Gastroesophageal sphincter (tissue), 4 donors: ENCODE measurements at regions not wholly inside any gene's neighbourhood (a gene's known extent, or its start where the extent isn't known, plus 50 kb on each side); places are given as distances from the start of the nearest gene placed in this dataset.

ENCODE experiments used
- ATAC-seq: fragments of 150-250 bp; one replicate; pipeline ENCODE4 v1.9.1; 2016; ENCODE audit warnings: mild to moderate bottlenecking, moderate library complexity
- H3K27ac ChIP-seq, 4 donors: fragments of 200-600 bp; sonication (generic) in 3 of 4; 1 replicate in 3 of 4; 2 replicates in 1 of 4; pipeline ENCODE4 v1.5.1; 2016 to 2019
- H3K27me3 ChIP-seq: fragments of 200-600 bp; sonication (generic); one replicate; pipeline ENCODE4 v1.5.1; 2019
- H3K36me3 ChIP-seq, 2 donors: fragments of 200-600 bp; sonication (generic); one replicate each; pipeline ENCODE4 v1.5.1; 2019; ENCODE audit warnings: control low read depth in 1 of 2
- H3K4me1 ChIP-seq, 3 donors: fragments of 200-600 bp; sonication (generic); 1 replicate in 2 of 3; 2 replicates in 1 of 3; pipeline ENCODE4 v1.5.1; 2016 to 2019; ENCODE audit warnings: control low read depth in 2 of 3
- H3K4me3 ChIP-seq, 2 donors: fragments of 200-600 bp; sonication (generic); one replicate each; pipeline ENCODE4 v1.5.1; 2019; ENCODE audit warnings: mild to moderate bottlenecking in 1 of 2, moderate library complexity in 1 of 2
- H3K9me3 ChIP-seq, 3 donors: fragments of 200-600 bp; sonication (generic); one replicate each; pipeline ENCODE4 v1.5.1; 2017 to 2019; ENCODE audit warnings: control low read depth in 2 of 3
- EP300 ChIP-seq: sonication (generic); formaldehyde crosslinking; IDR thresholded peaks from one replicate; pipeline ENCODE4 v1.6.1; 2017; ENCODE audit warnings: antibody characterized with exemption, mild to moderate bottlenecking
- POLR2A ChIP-seq, 2 donors: fragments of 450-650 bp; IDR thresholded peaks; one replicate each; pipeline ENCODE4 v1.6.1; 2017; ENCODE audit warnings: antibody characterized with exemption in 2 of 2, mild to moderate bottlenecking in 2 of 2, moderate library complexity in 1 of 2
- POLR2AphosphoS5 ChIP-seq: sonication (generic); formaldehyde crosslinking; IDR thresholded peaks from one replicate; pipeline ENCODE4 v1.6.1; 2017; ENCODE audit warnings: antibody characterized with exemption
- WGBS, 2 donors: methylation state at CpG; one replicate each; pipeline ENCODE4 v1.1.5; 2018; ENCODE audit warnings: low coverage in 1 of 2; 5-methylcytosine and 5-hydroxymethylcytosine counted together
- TF ChIP-seq, protein P1 (sequence below), 4 experiments: fragments of 200-600 bp in 2 of 4; fragments of 450-650 bp in 2 of 4; sonication (generic) in 1 of 4; IDR thresholded peaks; one replicate each; pipeline ENCODE4 v1.5.1; 2017 to 2019; ENCODE audit warnings: antibody characterized with exemption in 4 of 4, mild to moderate bottlenecking in 2 of 4, moderate library complexity in 2 of 4

DNA sequence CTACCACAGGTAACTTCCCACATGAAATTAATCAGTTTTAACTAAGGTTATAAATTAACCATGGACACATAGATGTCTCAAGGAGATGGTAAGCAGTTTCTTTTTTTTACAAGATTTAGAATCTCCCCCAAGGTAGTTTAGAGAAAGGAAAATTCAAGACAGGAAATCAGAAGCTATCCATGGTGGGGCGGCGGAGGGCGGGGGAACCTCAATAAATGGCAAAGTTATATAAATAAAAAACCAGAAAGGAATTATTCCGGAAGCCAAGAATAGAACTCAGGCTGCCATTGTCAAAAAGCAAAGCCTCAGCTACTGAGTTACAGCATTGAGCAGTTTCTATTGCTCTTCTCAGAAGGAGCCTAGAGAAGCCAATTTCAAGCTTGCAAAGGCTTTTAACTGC, 172.1 kb upstream of the SMAD3 start:
- peaks cover 0 to 6% (median 0%) of the 10 kb centered on the region in 3 donors for H3K4me1 ChIP-seq
- H3K4me3 ChIP-seq: no peak overlapping the region
- H3K27me3 ChIP-seq: no peaks in the 10 kb centered on the region
- 80% methylated on average over 4 of the region's 4 CpGs for WGBS, 2 donors
- ATAC-seq: no peak
- no peaks in the 10 kb centered on the region for H3K9me3 ChIP-seq
- H3K27ac ChIP-seq: no peak overlapping the region
- H3K36me3 ChIP-seq: no peaks in the 10 kb centered on the region
- TF ChIP-seq POLR2A (IDR thresholded peaks at IDR 0.05) (no peak), POLR2AphosphoS5 (no peak), EP300 (no peak)
- TF ChIP-seq, protein P1, sequence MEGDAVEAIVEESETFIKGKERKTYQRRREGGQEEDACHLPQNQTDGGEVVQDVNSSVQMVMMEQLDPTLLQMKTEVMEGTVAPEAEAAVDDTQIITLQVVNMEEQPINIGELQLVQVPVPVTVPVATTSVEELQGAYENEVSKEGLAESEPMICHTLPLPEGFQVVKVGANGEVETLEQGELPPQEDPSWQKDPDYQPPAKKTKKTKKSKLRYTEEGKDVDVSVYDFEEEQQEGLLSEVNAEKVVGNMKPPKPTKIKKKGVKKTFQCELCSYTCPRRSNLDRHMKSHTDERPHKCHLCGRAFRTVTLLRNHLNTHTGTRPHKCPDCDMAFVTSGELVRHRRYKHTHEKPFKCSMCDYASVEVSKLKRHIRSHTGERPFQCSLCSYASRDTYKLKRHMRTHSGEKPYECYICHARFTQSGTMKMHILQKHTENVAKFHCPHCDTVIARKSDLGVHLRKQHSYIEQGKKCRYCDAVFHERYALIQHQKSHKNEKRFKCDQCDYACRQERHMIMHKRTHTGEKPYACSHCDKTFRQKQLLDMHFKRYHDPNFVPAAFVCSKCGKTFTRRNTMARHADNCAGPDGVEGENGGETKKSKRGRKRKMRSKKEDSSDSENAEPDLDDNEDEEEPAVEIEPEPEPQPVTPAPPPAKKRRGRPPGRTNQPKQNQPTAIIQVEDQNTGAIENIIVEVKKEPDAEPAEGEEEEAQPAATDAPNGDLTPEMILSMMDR (IDR thresholded peaks at IDR 0.05): no peak

DNA sequence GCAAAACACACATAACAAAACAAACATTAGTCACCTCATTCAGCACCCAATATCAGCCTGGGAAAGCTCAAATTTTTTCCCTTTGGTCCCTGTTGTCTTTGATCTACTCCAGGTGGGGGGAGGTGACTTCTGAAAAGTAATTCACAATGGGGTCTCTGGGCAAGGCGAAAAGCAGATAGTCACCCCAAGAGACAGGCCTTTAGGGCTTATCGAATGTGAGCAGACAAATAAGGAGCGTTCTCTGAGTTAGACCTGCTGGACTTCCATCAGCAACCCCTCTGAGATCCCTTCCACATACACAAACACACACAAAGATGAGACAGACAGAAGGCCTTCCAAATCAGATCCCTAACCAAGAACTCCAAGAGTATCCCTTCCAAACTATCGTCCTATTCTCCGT, 171.0 kb upstream of the SMAD3 start:
- no peaks in the 10 kb centered on the region for H3K9me3 ChIP-seq
- ATAC-seq: no peak
- peaks cover 0 to 6% (median 0%) of the 10 kb centered on the region in 3 donors for H3K4me1 ChIP-seq
- H3K36me3 ChIP-seq: no peaks in the 10 kb centered on the region
- H3K4me3 ChIP-seq: no peak overlapping the region
- WGBS, 2 donors: 74 to 97% methylated on average over 3 of the region's 5 CpGs
- no peak for TF ChIP-seq EP300
- TF ChIP-seq, protein P1 (IDR thresholded peaks at IDR 0.05): no peak
- no peak for TF ChIP-seq POLR2A (IDR thresholded peaks at IDR 0.05)
- no peak for TF ChIP-seq POLR2AphosphoS5
- no peak overlapping the region for H3K27ac ChIP-seq
- H3K27me3 ChIP-seq: no peaks in the 10 kb centered on the region

DNA sequence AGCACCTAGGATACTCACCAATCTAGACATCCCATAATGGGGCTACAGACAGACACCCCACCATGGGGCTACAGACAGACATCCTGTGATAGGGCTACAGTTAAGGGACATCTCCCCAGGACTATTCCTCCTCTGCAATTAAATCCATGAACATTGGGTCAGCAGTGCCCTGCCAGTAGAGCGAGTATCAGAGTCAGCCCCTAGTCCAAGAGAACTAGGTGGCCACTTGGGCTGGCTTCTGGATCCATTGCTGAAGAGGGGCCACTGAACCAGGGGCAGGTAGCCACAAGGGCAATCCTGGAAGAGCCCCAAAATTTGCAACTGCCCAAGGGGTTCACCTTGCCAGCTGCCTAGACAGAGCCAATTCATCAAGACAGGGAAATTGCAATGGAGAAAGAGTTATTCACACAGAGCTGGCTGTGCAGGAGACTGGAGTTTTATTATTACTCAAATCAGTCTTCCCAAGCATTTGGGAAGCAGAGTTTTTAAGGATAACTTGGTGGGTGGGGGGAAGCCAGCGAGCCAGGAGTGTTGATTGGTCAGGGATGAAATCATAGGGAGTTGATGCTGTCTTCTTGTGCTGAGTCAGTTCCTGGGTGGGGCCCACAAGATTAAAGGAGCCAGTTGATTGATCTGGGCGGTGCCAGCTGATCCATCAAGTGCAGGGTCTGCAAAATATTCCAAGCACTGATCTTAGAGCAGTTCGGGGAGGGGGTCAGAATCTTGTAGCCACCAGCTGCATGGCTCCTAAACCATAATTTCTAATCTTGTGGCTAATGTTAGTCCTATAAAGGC, 170.2 kb upstream of the SMAD3 start:
- H3K9me3 ChIP-seq: no peaks in the 10 kb centered on the region
- TF ChIP-seq, protein P1 (IDR thresholded peaks at IDR 0.05): no peak
- TF ChIP-seq POLR2A (IDR thresholded peaks at IDR 0.05) (no peak), POLR2AphosphoS5 (no peak), EP300 (no peak)
- H3K4me1 ChIP-seq: peaks cover 0 to 6% (median 0%) of the 10 kb centered on the region in 3 donors
- H3K27ac ChIP-seq: no peak overlapping the region
- H3K27me3 ChIP-seq: no peaks in the 10 kb centered on the region
- ATAC-seq: no peak
- H3K4me3 ChIP-seq: no peak overlapping the region
- 20 to 77% methylated on average over 1 to 3 of the region's 4 CpGs for WGBS, 2 donors
- no peaks in the 10 kb centered on the region for H3K36me3 ChIP-seq

DNA sequence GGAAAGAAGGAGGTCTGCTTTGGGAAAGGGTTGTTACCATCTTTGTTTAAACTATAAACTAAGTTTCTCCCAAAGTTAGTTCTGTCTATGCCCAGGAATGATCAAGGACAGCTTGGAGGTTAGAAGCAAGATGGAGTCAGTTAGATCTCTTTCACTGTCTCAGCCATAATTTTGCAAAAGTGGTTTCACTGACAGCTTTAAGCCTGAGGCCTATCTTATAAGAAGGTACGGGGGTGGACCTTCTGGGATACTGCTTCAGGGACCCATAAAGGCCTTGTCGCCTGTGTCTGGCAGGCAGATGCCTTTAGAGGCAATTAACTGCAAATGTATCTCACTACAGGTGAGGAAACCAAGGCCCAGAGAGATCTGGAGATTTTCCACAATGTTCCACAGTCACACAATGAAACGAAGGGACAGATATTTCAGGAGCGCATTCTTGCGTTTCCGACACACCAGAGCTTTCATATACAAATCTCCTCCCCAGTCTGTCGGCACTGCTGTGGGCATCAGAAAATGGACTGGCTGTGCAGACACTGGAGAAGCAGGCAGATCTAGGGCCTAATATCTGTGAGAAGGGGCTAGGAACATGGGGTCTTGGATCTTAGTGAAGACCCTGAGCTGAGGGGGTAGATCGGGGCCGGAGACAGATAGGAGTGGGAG, 169.5 kb upstream of the SMAD3 start:
- Histone ChIP-seq H3K27ac (no peak overlapping the region), H3K9me3 (no peaks in the 10 kb centered on the region), H3K27me3 (no peaks in the 10 kb centered on the region), H3K4me3 (no peak overlapping the region), H3K4me1 (peaks cover 0 to 7% (median 0%) of the 10 kb centered on the region in 3 donors), H3K36me3 (no peaks in the 10 kb centered on the region)
- TF ChIP-seq POLR2AphosphoS5 (no peak), EP300 (no peak), POLR2A (IDR thresholded peaks at IDR 0.05) (no peak)
- TF ChIP-seq, protein P1 (IDR thresholded peaks at IDR 0.05): no peak
- ATAC-seq: no peak
- WGBS, 2 donors: 94 to 100% methylated on average over 1 to 6 of the region's 9 CpGs

DNA sequence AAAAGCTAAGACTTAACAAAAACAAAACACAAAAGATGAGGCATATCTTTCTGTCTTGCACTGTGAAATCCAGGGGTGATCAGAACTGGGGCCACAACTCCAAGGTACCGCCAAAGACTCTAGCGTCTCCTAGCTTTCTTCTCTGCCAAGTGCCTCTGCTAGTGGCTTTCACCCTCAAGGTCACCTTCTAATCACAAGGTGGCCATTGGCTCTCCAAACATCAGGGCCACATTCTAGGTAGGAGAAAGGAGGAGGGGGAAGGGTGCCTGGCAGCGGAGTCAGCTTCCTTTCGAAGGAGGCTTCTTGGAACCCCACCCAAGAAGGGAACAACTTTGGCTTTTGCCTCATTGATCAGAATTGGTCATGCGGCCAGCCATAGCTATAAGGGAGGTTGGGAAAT, 168.8 kb upstream of the SMAD3 start:
- H3K9me3 ChIP-seq: no peaks in the 10 kb centered on the region
- H3K4me1 ChIP-seq: peaks cover 0 to 12% (median 0%) of the 10 kb centered on the region in 3 donors
- H3K27ac ChIP-seq: no peak overlapping the region
- ATAC-seq: no peak
- H3K4me3 ChIP-seq: no peak overlapping the region
- no peaks in the 10 kb centered on the region for H3K36me3 ChIP-seq
- no peak for TF ChIP-seq POLR2A (IDR thresholded peaks at IDR 0.05)
- TF ChIP-seq EP300: no peak
- TF ChIP-seq POLR2AphosphoS5: no peak
- TF ChIP-seq, protein P1 (IDR thresholded peaks at IDR 0.05): no peak
- 76 to 100% methylated on average over 2 to 4 of the region's 5 CpGs for WGBS, 2 donors
- H3K27me3 ChIP-seq: no peaks in the 10 kb centered on the region
